ENCODE measurements at regions not wholly inside any gene's neighbourhood (a gene's known extent, or its start where the extent isn't known, plus 50 kb on each side); places are given as distances from the start of the nearest gene placed in this dataset.

DNA sequence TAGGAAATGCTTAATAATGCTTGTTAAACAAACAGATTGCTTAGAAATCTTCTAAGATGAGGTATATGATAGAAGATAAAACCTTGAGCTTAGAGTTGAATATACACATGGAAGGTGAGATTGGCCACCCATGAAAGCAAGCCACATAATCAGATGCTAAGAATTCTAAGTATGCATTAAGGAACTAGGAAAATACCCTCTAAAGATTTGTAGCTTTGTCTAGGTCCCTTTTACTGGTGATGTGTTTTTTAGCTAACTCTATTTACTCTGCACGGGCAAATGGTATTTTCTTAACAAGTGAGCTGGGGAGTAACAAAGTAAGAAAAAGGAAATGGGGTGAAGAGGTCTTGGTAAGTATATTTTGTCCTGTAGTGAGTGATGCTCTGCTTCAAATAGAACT, 310.3 kb downstream of the OXSM start:
- intact Hi-C loops (cut with micrococcal nuclease): no loop called here
- ATAC-seq (no peak), DNase-seq (no peak)
- H3K27ac Mint-ChIP-seq: no peak overlapping the region
- no peak overlapping the region for H3K4me3 Mint-ChIP-seq
- H3K27me3 Mint-ChIP-seq: no peaks in the 10 kb centered on the region
- H3K4me1 Mint-ChIP-seq (ENCODE audit: low read depth): no peaks in the 10 kb centered on the region
- POLR2A ChIA-PET: no interaction called here
- CTCF ChIA-PET: no interaction called here
- no peak for TF ChIP-seq CTCF (IDR thresholded peaks at IDR 0.05)
- peaks cover 35% of the 10 kb centered on the region for H3K9me3 Mint-ChIP-seq
- no peaks in the 10 kb centered on the region for H3K36me3 Mint-ChIP-seq (ENCODE audit: low read depth)

DNA sequence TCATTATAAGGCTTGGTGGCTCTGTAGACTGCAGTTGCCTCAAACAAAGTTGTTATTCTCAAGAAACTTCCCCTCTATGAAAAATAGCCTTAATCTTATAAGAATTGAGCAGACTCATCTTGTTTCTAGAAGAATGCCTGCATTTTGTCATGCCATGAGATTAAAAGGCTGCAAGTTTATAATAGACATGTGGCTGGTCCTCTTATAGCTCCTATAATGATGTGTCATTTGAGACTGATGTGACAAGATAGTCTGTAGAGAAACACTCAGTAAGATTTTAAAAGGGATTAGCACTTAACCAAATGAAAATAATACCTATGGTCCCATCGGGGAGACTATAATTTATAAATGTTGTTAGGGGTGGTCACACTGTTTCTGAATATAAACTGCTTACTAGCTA, 312.5 kb downstream of the OXSM start:
- Mint-ChIP-seq H3K36me3 (ENCODE audit: low read depth) (no peaks in the 10 kb centered on the region), H3K27ac (no peak overlapping the region), H3K4me3 (no peak overlapping the region), H3K9me3 (peaks cover 21% of the 10 kb centered on the region), H3K4me1 (ENCODE audit: low read depth) (no peaks in the 10 kb centered on the region), H3K27me3 (no peaks in the 10 kb centered on the region)
- ATAC-seq: no peak
- no peak for TF ChIP-seq CTCF (IDR thresholded peaks at IDR 0.05)
- DNase-seq: no peak
- intact Hi-C loops (cut with micrococcal nuclease): no loop called here
- ChIA-PET CTCF (no interaction called here), POLR2A (interaction anchor here (0.6 kb wide), 1 partner anchor 242 kb away, joined by 3 read pairs; no protein-coding TSS in a partner anchor)

DNA sequence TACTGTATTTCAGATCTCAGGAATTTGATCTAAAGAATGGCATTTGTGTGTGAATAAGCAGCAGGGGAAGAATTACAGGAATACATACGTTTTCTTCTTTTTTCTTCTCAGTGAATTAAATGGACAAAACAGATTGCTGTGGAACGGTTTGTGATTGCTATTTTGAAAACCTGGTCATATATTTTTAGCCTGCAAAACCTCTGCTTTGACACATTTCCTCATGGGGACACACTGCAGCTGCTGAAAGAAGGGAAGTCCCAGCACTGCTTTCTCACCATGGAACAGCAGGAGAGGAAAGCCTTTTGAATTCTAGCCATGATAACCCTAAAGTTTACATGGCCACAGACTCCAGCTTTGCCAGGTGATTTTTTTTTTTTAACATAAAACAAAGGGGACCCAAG, 315.0 kb downstream of the OXSM start:
- ChIA-PET CTCF (no interaction called here), POLR2A (no interaction called here)
- ATAC-seq: no peak
- no peaks in the 10 kb centered on the region for H3K27me3 Mint-ChIP-seq
- no peaks in the 10 kb centered on the region for H3K36me3 Mint-ChIP-seq (ENCODE audit: low read depth)
- no peak for TF ChIP-seq CTCF (IDR thresholded peaks at IDR 0.05)
- no peaks in the 10 kb centered on the region for H3K4me1 Mint-ChIP-seq (ENCODE audit: low read depth)
- peaks cover 10% of the 10 kb centered on the region for H3K9me3 Mint-ChIP-seq
- intact Hi-C loops (cut with micrococcal nuclease): no loop called here
- no peak for DNase-seq
- H3K27ac Mint-ChIP-seq: no peak overlapping the region
- no peak overlapping the region for H3K4me3 Mint-ChIP-seq

DNA sequence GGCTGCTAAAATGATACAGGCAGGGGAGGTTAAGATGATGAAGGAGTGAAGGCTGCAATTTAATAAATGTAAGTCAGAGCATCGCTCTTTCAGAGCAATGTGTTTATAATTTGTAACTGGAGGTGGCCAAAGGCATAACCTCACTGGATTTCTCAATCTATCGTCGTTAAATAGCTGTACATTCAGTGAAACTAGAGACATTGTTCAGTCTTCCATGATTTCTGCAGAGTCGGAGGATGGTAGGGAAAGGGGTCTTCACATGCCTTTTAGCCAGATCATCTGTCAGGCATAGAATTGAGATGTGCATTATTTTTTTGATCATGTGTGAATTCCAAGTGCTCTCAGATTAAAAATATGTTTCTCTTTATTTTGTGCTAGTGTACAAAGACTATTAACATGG, 315.4 kb downstream of the OXSM start:
- DNase-seq: no peak
- Mint-ChIP-seq H3K4me1 (ENCODE audit: low read depth) (no peaks in the 10 kb centered on the region), H3K4me3 (no peak overlapping the region), H3K36me3 (ENCODE audit: low read depth) (no peaks in the 10 kb centered on the region), H3K27ac (no peak overlapping the region), H3K9me3 (peaks cover 10% of the 10 kb centered on the region), H3K27me3 (no peaks in the 10 kb centered on the region)
- CTCF ChIA-PET: no interaction called here
- ATAC-seq: no peak
- POLR2A ChIA-PET: no interaction called here
- TF ChIP-seq CTCF (IDR thresholded peaks at IDR 0.05): no peak
- intact Hi-C loops (cut with micrococcal nuclease): no loop called here

GRCh38 chr3:26106228-26106627, 316.3 kb downstream of the OXSM start:
- ATAC-seq (no peak), DNase-seq (no peak)
- no peaks in the 10 kb centered on the region for H3K36me3 Mint-ChIP-seq (ENCODE audit: low read depth)
- CTCF ChIA-PET: no interaction called here
- no peak for TF ChIP-seq CTCF (IDR thresholded peaks at IDR 0.05)
- intact Hi-C loops (cut with micrococcal nuclease): no loop called here
- no peak overlapping the region for H3K4me3 Mint-ChIP-seq
- POLR2A ChIA-PET: no interaction called here
- no peaks in the 10 kb centered on the region for H3K27me3 Mint-ChIP-seq
- H3K9me3 Mint-ChIP-seq: peaks cover 4% of the 10 kb centered on the region
- no peaks in the 10 kb centered on the region for H3K4me1 Mint-ChIP-seq (ENCODE audit: low read depth)
- no peak overlapping the region for H3K27ac Mint-ChIP-seq

All from activated CD8-positive, alpha-beta T cell treated with anti-CD3 and anti-CD28 coated beads for 36 hours (primary cell).